ENCODE measurements at regions not wholly inside any gene's neighbourhood (a gene's known extent, or its start where the extent isn't known, plus 50 kb on each side); places are given as distances from the start of the nearest gene placed in this dataset.
"Not testable (repeated sequence)": the region's sequence is repeated elsewhere in the genome, so short reads cannot be mapped to it uniquely, and the experiment has no call there.

DNA sequence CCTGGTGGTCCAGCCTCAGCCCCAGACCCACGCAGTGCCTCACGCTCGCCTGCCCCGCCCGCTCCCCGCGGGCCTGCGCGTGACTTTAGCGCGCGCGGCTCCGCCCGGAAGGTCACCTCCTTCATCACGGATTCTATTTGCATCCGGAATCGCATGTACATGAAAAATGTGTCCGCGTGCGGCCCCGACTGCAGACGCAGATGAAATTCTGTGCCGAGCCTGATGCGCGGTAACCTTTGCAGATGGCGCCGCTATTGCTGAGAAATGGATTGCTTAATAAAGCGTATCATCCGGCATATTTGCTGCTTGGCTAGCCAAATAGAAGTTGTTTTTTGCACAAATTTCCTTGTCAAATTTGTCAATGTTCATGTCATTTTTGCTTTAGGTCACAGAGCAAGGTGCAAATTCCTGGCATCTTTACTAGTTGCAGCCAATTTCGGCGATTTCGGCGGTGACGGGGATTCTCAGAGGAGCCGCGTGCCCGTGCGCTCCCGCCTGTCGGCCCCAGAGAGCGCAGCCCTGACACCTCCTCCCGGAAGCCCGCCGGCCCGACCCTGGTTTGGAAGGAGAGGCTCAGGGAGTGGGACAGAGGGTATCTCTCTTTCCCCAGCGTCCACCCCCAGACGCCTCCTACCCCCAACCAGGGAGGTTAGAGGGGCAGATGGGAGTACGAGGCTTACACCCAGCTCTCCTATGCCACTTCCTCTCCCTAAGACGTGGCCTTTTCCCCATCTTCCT is 85.9 kb upstream of the PAX2 start:
- Histone ChIP-seq H3K9ac (ENCODE audit: low read length) (no peak overlapping the region), H3K36me3 (ENCODE audit: control insufficient read depth, insufficient read depth, low read length) (no peaks in the 10 kb centered on the region), H3K4me1 (ENCODE audit: control insufficient read depth, insufficient read depth, low read length) (no peaks in the 10 kb centered on the region), H3K27me3 (ENCODE audit: control insufficient read depth, insufficient read depth, low read length) (peaks cover 47% of the 10 kb centered on the region), H3K27ac (ENCODE audit: low read depth, low read length) (no peak overlapping the region), H3K4me3 (ENCODE audit: low read length) (no peak overlapping the region)

DNA sequence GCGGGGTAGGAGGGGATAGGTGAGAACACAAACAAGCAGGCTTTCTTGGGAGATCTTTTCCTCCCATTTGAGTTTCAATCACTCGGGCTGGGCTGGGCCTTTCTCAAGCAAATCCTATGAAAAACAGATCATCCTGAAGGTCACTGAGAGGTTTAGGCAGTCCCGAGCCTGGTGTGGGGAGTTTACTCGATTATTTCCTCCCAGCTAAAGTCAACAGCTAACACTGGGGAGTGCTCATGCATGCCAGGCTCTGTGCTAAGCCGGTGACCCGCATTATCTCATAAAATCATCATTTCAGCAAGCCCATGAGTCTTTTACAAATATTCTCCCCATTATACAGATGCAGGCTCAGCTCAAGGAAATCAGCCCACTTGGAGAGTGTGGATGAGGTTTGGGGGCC is 85.0 kb upstream of the PAX2 start:
- H3K4me1 ChIP-seq (ENCODE audit: control insufficient read depth, insufficient read depth, low read length) = no peaks in the 10 kb centered on the region
- H3K36me3 ChIP-seq (ENCODE audit: control insufficient read depth, insufficient read depth, low read length) = no peaks in the 10 kb centered on the region
- H3K4me3 ChIP-seq (ENCODE audit: low read length) = no peak overlapping the region
- no peak overlapping the region for H3K9ac ChIP-seq (ENCODE audit: low read length)
- no peak overlapping the region for H3K27ac ChIP-seq (ENCODE audit: low read depth, low read length)
- peaks cover 40% of the 10 kb centered on the region for H3K27me3 ChIP-seq (ENCODE audit: control insufficient read depth, insufficient read depth, low read length)

GRCh38 chr10:100660945-100661344 is 84.4 kb upstream of the PAX2 start:
- H3K27me3 ChIP-seq (ENCODE audit: control insufficient read depth, insufficient read depth, low read length) = peaks cover 36% of the 10 kb centered on the region
- H3K9ac ChIP-seq (ENCODE audit: low read length) = no peak overlapping the region
- H3K27ac ChIP-seq (ENCODE audit: low read depth, low read length) = no peak overlapping the region
- H3K4me3 ChIP-seq (ENCODE audit: low read length) = no peak overlapping the region
- H3K36me3 ChIP-seq (ENCODE audit: control insufficient read depth, insufficient read depth, low read length) = no peaks in the 10 kb centered on the region
- H3K4me1 ChIP-seq (ENCODE audit: control insufficient read depth, insufficient read depth, low read length) = no peaks in the 10 kb centered on the region

DNA sequence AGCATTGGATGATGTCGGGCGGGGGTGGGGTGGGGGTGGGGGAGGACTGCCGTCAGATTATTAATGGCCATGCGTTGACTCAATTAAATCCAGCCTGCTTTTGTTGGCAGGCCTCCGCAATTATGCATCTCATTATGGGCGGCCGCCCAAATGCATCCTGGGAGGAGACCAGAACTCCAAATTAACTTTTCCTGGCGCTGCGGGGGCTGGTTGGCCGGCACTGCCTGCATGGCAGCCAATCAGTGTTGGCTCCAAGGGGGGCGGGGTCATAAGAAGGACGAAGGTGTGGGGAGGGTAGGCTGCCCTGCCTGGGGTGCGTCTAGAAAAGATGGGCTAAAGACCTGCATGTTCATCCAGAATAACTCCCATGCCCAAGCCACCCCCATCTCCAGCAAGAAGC is 83.9 kb upstream of the PAX2 start:
- Histone ChIP-seq H3K27ac (ENCODE audit: low read depth, low read length) (no peak overlapping the region), H3K36me3 (ENCODE audit: control insufficient read depth, insufficient read depth, low read length) (no peaks in the 10 kb centered on the region), H3K9ac (ENCODE audit: low read length) (no peak overlapping the region), H3K27me3 (ENCODE audit: control insufficient read depth, insufficient read depth, low read length) (peaks cover 35% of the 10 kb centered on the region), H3K4me1 (ENCODE audit: control insufficient read depth, insufficient read depth, low read length) (no peaks in the 10 kb centered on the region), H3K4me3 (ENCODE audit: low read length) (no peak overlapping the region)

DNA sequence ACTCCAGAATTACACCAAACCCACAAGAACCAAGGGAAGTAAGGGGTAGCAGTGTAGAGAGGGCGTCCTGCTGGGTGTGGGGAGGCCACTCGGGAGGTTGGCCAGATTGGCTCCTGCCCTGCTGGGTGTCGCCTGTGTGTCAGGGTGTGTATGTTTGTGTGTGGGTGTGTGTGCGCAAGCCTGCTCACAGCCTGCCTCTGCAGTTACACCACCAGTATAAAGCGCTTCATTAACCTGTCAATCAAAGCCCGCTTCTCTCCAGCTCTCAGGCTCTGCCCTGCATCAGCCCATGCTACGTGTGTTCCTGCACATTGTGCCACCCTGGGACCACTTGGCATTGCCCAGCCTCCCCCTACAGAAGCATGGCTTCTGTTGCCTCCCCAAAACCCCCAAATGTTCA is 83.3 kb upstream of the PAX2 start:
- Histone ChIP-seq H3K4me1 (ENCODE audit: control insufficient read depth, insufficient read depth, low read length) (no peaks in the 10 kb centered on the region), H3K27me3 (ENCODE audit: control insufficient read depth, insufficient read depth, low read length) (peaks cover 30% of the 10 kb centered on the region), H3K4me3 (ENCODE audit: low read length) (no peak overlapping the region), H3K36me3 (ENCODE audit: control insufficient read depth, insufficient read depth, low read length) (no peaks in the 10 kb centered on the region), H3K27ac (ENCODE audit: low read depth, low read length) (no peak overlapping the region), H3K9ac (ENCODE audit: low read length) (no peak overlapping the region)

DNA sequence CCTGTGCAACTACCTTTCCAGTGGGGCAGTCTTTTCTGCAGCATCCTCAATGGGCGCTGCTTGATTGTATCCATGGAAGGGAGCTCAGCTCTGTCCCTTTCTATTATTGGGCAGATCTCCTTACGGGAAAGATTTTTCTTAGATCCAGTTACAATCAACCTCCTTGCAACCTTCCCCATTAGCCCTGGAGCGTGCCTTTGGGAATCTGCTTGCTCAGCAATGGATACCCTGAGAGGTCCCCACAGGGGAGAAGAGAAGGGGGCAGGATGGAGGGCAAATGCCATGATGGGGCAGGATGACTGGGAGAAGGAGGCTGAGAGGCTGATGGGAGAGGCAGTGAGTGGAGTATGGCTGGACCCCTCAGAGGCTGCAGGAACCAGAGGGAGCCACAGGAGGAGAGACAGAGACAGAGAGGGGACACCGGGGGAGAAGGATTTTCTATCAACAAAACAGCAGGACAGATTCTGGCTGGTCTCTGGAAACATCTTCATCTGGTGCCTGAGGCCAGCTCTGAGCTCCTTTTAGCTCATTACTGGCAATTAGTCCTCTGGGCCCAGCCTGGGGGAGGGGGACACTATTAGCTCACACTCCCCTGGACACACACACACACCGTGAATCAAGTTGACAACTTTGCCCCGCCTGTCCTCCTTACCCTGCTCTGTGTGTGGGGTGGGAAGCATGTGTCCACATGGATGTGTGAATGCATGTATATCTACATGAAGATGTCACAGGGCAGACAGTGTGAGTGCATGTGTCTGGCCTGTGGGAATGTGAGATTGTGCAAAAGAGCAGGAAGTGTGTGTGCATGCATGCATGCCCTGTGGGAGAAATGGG is 80.8 kb upstream of the PAX2 start:
- H3K4me1 ChIP-seq (ENCODE audit: control insufficient read depth, insufficient read depth, low read length) = no peaks in the 10 kb centered on the region
- peaks cover 29% of the 10 kb centered on the region for H3K27me3 ChIP-seq (ENCODE audit: control insufficient read depth, insufficient read depth, low read length)
- H3K36me3 ChIP-seq (ENCODE audit: control insufficient read depth, insufficient read depth, low read length) = no peaks in the 10 kb centered on the region

GRCh38 chr10:100666634-100667033 is 78.7 kb upstream of the PAX2 start:
- not testable (repeated sequence) for H3K4me3 ChIP-seq (ENCODE audit: low read length); H3K9ac ChIP-seq (ENCODE audit: low read length); H3K4me1 ChIP-seq (ENCODE audit: control insufficient read depth, insufficient read depth, low read length); H3K36me3 ChIP-seq (ENCODE audit: control insufficient read depth, insufficient read depth, low read length); H3K27ac ChIP-seq (ENCODE audit: low read depth, low read length)
- H3K27me3 ChIP-seq (ENCODE audit: control insufficient read depth, insufficient read depth, low read length) = peaks cover 34% of the 10 kb centered on the region

More for the DNA sequence above, 80.8 kb upstream of the PAX2 start:
- no peak overlapping the region for H3K27ac ChIP-seq (ENCODE audit: low read depth, low read length)
- H3K4me3 ChIP-seq (ENCODE audit: low read length) = no peak overlapping the region
- H3K9ac ChIP-seq (ENCODE audit: low read length) = no peak overlapping the region

DNA sequence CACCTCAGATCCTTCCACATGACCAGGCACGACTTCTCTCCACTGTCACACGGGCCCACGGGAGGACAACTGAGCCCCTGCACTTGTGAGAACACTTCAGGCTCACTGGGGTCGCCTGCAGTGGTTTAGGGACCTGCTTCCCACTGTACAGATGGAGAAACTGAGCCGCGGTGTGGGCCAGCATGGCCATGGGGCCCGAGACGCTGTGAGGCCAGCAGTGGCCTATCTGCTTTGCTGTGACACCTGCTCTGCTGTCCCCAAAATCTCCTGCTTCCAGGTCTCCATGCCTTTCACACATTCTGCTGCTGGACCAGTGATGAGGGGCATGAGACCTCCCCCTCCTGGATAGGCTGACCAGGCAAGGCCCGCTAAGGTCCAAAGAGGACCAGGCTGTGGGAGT is 75.8 kb upstream of the PAX2 start:
- Histone ChIP-seq H3K27me3 (ENCODE audit: control insufficient read depth, insufficient read depth, low read length) (peaks cover 34% of the 10 kb centered on the region), H3K4me3 (ENCODE audit: low read length) (no peak overlapping the region), H3K36me3 (ENCODE audit: control insufficient read depth, insufficient read depth, low read length) (no peaks in the 10 kb centered on the region)

GRCh38 chr10:100670368-100670767 is 75.0 kb upstream of the PAX2 start:
- Histone ChIP-seq H3K27ac (ENCODE audit: low read depth, low read length) (no peak overlapping the region), H3K36me3 (ENCODE audit: control insufficient read depth, insufficient read depth, low read length) (no peaks in the 10 kb centered on the region), H3K4me1 (ENCODE audit: control insufficient read depth, insufficient read depth, low read length) (no peaks in the 10 kb centered on the region), H3K27me3 (ENCODE audit: control insufficient read depth, insufficient read depth, low read length) (peaks cover 35% of the 10 kb centered on the region), H3K4me3 (ENCODE audit: low read length) (no peak overlapping the region), H3K9ac (ENCODE audit: low read length) (no peak overlapping the region)

More for the DNA sequence above, 75.8 kb upstream of the PAX2 start:
- Histone ChIP-seq H3K9ac (ENCODE audit: low read length) (no peak overlapping the region), H3K27ac (ENCODE audit: low read depth, low read length) (no peak overlapping the region), H3K4me1 (ENCODE audit: control insufficient read depth, insufficient read depth, low read length) (no peaks in the 10 kb centered on the region)

DNA sequence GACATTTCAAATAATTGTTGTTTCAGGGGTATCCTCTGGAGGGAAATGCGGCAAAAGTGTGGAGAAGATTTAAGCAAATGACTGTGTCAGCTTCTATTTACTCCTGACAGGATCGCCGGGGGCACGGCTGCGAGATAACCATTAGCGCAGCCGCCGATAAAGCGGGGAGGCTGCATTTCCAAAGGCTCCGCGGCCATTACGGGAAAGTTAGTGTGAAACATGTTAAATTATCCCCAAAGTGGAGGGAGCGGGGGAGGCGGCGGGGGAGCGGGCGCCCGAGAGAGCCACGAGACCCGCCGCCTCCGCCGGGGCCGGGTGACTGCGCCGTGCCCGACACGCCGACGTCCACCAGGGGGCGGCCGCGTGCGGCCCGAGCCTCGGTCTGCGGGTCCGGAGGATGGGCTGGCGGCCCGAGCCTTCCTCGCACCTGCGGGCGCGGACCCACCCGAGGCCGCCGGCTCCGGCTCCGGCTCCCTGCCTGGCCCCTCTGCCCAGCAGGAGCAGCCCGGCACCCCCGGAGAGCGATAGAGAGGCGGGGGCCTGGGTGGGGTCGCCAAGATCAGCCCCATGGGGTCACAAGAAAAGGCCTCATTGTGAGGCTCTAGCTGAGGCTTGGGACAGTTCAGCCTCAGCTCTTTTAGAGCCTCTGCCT is 74.4 kb upstream of the PAX2 start:
- Histone ChIP-seq H3K36me3 (ENCODE audit: control insufficient read depth, insufficient read depth, low read length) (no peaks in the 10 kb centered on the region), H3K4me3 (ENCODE audit: low read length) (no peak overlapping the region), H3K27me3 (ENCODE audit: control insufficient read depth, insufficient read depth, low read length) (peaks cover 35% of the 10 kb centered on the region), H3K4me1 (ENCODE audit: control insufficient read depth, insufficient read depth, low read length) (no peaks in the 10 kb centered on the region), H3K9ac (ENCODE audit: low read length) (no peak overlapping the region), H3K27ac (ENCODE audit: low read depth, low read length) (no peak overlapping the region)

- Histone ChIP-seq H3K36me3 (ENCODE audit: control insufficient read depth, insufficient read depth, low read length) (no peaks in the 10 kb centered on the region), H3K4me3 (ENCODE audit: low read length) (no peak overlapping the region), H3K9ac (ENCODE audit: low read length) (no peak overlapping the region), H3K27ac (ENCODE audit: low read depth, low read length) (no peak overlapping the region), H3K4me1 (ENCODE audit: control insufficient read depth, insufficient read depth, low read length) (no peaks in the 10 kb centered on the region), H3K27me3 (ENCODE audit: control insufficient read depth, insufficient read depth, low read length) (peaks cover 36% of the 10 kb centered on the region)
Measured at GRCh38 chr10:100672199-100672598, 73.2 kb upstream of the PAX2 start.

GRCh38 chr10:100677290-100677945 is 68.0 kb upstream of the PAX2 start:
- H3K9ac ChIP-seq (ENCODE audit: low read length) = no peak overlapping the region
- H3K27me3 ChIP-seq (ENCODE audit: control insufficient read depth, insufficient read depth, low read length) = peaks cover 17% of the 10 kb centered on the region
- no peak overlapping the region for H3K4me3 ChIP-seq (ENCODE audit: low read length)
- no peaks in the 10 kb centered on the region for H3K36me3 ChIP-seq (ENCODE audit: control insufficient read depth, insufficient read depth, low read length)
- no peaks in the 10 kb centered on the region for H3K4me1 ChIP-seq (ENCODE audit: control insufficient read depth, insufficient read depth, low read length)
- no peak overlapping the region for H3K27ac ChIP-seq (ENCODE audit: low read depth, low read length)
